Stimulated activated CD4-positive, alpha-beta T cell treated with anti-CD3 and anti-CD28 coated beads, TNF-alpha, amount 100 ng/mL, for 1 hour (primary cell): ENCODE measurements at regions not wholly inside any gene's neighbourhood (a gene's known extent, or its start where the extent isn't known, plus 50 kb on each side); places are given as distances from the start of the nearest gene placed in this dataset.
"Not testable (repeated sequence)": the region's sequence is repeated elsewhere in the genome, so short reads cannot be mapped to it uniquely, and the experiment has no call there.

Experiments
- DNase-seq, 3 donors: peaks; one replicate each; pipeline ENCODE4 v3.0.0-alpha.2; 2020; ENCODE audit warnings: low read depth in 3 of 3, low spot score in 1 of 3

GRCh38 chr7:67301667-67302066 is 305.0 kb downstream of the TYW1 start:
- no peak for DNase-seq

DNA sequence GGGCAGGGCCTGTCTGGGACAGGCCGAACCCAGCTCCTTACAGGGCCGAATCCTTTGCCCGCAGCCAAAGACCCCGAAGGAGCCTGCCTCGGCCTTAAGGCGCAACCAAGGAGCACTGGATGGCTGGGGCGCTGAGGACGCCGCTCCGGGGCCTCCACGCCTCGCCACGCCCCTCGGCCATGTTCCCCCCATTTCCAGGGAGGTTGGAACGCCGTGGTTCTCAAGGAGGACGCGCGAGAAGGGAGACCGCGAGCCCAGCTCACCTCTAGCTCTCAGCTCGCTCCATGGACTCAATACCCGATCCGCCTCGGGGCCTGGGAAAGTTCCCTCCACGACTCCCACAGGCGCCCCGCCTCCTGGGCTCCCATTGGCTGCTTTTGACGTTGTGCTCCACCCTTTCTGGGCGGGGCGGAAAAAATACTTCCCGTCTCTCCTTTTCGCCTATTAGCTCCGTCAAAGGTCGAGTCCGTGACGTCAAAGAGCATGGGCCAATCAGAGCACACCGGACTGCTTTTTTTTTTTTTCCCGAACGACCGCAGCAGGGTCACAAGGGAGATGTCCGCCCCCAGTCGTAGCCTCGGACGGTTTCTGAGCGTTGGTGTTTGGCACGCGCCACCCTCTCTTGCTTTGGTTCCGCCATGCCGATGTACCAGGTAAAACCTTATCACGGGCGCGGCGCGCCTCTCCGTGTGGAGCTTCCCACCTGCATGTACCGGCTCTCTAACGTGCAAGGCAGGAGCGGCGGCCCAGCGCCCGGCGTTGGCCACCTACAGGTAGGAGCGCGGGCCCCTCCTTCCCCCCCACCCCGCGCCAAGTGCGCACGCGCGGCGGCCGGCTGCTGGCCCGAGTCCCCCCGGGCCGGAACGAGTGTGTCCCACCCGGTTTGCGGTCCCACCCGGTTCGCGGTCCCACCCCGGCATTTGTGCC is 305.7 kb downstream of the TYW1 start:
- DNase-seq = peak; percentile 91 to 92 (median 92)

DNA sequence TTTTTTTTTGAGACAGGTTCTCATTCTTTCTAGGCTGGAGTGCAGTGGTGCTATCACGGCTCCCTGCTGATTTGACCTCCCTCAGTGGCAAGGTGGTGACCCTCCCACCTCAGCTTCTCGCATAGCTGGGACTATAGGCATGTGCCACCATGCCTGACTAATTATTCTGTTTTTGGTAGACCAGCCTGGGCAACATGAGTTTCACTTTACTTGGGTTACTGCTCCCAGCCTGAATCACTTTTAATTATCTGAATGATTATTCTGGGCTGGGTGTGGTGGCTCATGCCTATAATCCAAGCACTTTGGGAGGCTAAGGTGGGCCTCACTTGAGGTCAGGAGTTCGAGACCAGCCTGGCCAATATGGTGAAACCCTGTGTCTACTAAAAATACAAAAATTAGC is 308.2 kb downstream of the TYW1 start:
- DNase-seq = not testable (repeated sequence)

GRCh38 chr7:67306331-67306730 is 309.7 kb downstream of the TYW1 start:
- DNase-seq = no peak

DNA sequence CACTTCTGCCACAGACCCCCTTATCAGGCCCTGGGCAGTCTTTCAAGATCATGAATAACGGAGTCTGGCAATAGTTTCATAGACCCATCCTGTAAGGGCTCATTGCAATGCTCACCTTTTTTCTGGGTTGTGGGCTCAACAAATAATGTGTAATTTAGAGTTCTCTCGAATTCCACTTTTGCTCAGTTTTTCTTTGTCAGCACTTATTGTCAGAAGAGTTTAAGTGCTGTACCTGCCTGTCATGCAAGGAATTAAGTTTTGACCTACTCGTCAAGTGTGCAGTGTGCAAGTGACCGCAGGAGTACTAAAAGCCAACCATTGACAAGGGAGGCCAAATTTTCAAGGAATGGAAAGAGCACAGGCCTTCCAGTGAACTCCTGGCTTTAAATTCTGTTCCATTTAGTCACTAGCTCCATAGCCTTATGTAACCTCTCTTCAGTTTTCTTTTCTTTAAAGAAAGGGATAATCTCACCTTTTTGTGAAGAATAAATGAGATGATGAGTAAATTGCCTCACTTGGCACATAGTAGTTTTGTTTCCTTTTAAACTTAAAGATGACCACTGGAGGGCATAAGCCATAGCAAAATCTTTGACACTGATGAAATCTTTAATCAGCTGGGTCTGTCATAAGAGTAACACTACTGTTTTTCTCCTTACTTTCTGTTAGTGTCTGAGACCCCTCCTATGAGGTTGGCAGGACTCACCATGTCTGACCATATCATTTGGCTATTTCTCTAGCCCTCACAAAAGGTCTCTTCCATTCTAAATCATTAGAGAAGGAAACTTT is 313.3 kb downstream of the TYW1 start:
- DNase-seq = no peak

- DNase-seq = no peak
Observed at GRCh38 chr7:67311901-67312300, 315.3 kb downstream of the TYW1 start.

DNA sequence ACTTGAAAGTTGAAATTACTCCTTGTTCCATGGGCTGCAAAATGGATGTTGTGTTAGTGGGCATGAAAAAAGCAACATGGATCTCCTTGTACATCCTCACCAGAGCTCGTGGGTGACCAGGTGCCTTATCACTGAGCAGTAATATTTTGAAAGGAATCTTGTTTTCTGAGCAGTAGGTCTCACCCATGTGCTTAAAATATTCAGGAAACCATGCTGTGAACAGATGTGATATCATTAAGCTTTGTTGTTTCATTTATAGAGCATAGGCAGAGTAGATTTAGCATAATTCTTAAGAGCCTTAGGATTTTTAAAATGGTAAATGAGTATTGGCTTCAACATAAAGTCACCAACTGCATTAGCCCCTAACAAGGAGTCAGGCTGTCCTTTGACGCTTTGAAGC is 316.6 kb downstream of the TYW1 start:
- DNase-seq = no peak

DNA sequence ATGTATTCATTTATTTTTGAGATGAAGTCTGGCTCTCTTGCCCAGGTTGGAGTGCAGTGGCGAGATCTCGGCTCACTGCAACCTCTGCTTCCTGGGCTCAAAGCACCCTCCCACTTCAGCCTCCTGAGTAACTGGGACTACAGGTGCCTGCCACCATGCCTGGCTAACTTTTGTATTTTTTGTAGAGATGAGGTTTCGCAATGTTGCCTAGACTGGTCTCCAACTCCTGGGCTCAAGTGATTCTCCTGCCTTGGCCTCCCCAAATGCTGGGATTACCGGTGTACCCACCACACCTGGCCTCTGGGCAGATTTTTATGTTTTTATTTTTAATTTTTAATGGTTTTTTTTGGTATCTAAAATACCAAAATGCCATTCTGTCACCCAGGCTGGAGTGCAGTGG is 320.3 kb downstream of the TYW1 start:
- DNase-seq = not testable (repeated sequence)

DNA sequence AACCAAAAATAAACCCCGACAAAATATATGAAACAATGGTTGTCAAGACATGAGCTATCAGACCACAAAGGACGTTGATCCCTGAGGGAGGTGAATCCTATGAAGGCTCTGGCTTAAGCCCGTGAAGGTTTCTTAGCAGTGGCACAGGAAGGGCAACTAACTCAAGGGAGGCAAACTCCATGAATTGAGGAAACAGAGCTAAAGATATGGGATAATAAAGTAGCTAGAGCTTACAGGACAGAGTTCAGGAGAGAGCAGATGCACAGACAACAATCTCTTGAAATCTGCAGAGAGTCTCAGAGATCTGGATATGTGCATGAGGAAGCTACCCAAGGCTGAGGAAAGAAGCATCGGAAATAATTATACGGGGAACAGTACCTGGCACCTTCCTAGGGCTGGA is 331.6 kb downstream of the TYW1 start:
- not testable (repeated sequence) for DNase-seq

- not testable (repeated sequence) for DNase-seq
Observed at GRCh38 chr7:67335165-67335564, 338.5 kb downstream of the TYW1 start.

DNA sequence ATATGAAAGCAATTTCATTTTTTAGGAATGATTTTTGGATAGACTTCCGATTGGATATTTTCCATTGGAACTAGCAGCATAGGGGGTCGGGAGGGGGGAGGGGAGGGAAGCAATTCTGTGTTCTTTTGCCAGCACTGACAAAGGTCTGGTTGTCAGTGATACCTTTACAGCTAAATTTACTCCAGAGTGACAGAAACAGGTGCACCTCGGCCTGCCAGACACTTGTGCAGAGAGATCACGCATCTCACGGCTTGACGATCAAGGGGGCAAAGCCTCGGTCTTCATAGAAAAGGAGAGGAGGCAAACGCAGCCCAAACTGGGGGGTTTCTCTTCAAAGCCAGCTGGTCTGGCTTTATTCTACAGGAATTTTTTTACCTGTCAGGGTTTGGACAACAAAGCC is 339.0 kb downstream of the TYW1 start:
- DNase-seq = not testable (repeated sequence)

- DNase-seq = not testable (repeated sequence)
Observed at GRCh38 chr7:67338545-67338944, 341.9 kb downstream of the TYW1 start.

DNA sequence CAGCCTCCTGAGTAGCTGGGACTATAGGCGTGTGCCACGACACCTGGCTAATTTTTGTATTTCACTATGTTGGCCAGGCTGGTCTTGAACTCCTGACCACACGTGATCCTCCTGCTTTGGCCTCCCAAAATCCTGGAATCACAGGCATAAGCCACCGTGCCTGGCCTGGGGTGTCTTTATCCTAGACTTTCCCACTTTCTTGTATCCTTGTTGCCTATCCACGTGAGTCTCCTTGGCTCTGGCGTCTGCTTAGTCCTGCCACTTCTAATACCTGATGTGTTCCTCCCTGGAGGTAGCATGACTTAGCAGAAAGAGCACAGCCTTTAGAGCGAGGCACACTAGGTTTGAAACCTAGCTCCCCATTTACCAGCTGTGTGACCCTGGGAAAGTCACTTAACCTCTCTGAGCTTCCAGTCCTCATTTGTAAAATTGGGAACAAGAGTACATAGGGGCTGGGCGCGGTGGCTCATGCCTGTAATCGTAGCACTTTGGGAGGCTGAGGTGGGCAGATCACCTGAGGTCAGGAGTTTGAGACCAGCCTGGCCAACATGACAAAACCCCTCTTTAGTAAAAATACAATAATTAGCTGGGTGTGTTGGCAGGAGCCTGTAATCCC is 344.6 kb downstream of the TYW1 start:
- no peak for DNase-seq

GRCh38 chr7:67343114-67343513 is 346.5 kb downstream of the TYW1 start:
- DNase-seq = no peak

- DNase-seq = no peak
Observed at GRCh38 chr7:67343572-67343971, 346.9 kb downstream of the TYW1 start.

DNA sequence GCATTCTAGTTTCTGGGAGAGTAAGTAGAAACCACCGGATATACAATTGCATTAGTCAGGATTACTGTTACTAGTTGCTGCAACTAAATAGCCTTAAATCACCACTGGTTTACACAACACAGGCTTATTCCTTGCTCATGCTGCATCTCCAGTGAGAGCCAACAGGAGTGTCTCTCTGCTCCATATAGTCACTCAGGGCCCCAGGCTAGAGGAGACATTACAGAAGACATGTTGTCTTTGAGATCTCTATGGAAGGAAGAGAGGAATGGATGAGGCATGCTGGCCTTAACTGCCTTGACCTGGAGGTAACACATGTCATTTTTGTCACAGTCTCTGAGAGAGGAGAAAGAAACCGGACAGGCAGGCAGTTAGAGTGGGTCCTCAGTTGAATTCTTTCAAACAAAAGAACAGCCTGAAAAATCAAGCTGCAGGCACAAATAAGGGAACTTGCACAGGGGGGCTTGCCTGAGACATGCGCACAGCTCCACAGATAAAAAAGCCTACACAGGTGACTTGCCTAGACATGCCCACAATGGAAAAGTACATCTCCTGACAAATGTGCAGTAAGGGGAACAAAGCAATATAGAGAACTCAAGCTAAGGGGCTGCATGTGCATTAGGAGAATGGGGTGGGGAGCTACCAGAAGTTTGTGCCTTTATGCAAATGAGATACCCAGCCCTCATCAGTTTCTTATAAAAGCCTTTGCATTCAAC is 348.0 kb downstream of the TYW1 start:
- no peak for DNase-seq

GRCh38 chr7:67346126-67346525 is 349.5 kb downstream of the TYW1 start:
- DNase-seq = no peak

- DNase-seq = no peak
Observed at GRCh38 chr7:67346876-67347275, 350.2 kb downstream of the TYW1 start.

DNA sequence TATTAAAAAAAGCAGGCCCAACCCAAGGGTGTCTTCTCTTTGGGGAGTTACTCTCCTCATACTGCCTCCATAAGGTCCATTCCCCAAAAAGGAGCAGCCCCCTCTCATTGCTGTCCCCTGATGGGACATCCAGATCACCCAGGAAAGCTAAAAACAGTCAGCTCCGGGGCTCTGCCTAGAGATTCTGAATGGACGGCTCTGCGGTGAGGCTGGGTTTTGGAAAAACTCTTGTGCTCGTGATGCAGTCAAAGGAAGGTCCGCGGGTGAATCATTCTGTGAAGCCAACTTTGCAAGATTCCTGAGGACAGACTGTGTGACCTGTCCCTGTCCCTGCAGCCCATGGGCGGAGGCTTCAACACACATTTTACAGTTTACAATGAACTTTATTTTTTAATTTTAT is 351.5 kb downstream of the TYW1 start:
- no peak for DNase-seq

GRCh38 chr7:67357653-67358052 is 361.0 kb downstream of the TYW1 start:
- not testable (repeated sequence) for DNase-seq

- DNase-seq = not testable (repeated sequence)
Observed at GRCh38 chr7:67358316-67358715, 361.7 kb downstream of the TYW1 start.
